H9 (cell line): ENCODE measurements at regions not wholly inside any gene's neighbourhood (a gene's known extent, or its start where the extent isn't known, plus 50 kb on each side); places are given as distances from the start of the nearest gene placed in this dataset.

Experiments used
- DNase-seq: peaks from one replicate; pipeline ENCODE4 v3.0.0-alpha.2; 2017
- H2AFZ ChIP-seq: one replicate; pipeline ENCODE4 v1.6.1; 2013; ENCODE audit warnings: mild to moderate bottlenecking, low read length, control low read depth, moderate library complexity
- H2AK5ac ChIP-seq: 2 replicates; pipeline ENCODE4 v1.6.1; 2013; ENCODE audit warnings: low read length, control low read depth, mixed read lengths; ENCODE audit not compliant: insufficient read length
- H2BK120ac ChIP-seq: one replicate; pipeline ENCODE4 v1.6.1; 2013; ENCODE audit warnings: low read depth, mild to moderate bottlenecking, low read length, control low read depth, inconsistent platforms; ENCODE audit not compliant: poor library complexity, severe bottlenecking
- H2BK12ac ChIP-seq: 2 replicates; pipeline ENCODE4 v1.6.1; 2013; ENCODE audit warnings: low read length, control low read depth, mixed read lengths, low read depth; ENCODE audit not compliant: insufficient read length
- H2BK15ac ChIP-seq: 2 replicates; pipeline ENCODE4 v1.6.1; 2013; ENCODE audit warnings: low read depth, low read length, control low read depth
- H2BK20ac ChIP-seq: one replicate; pipeline ENCODE4 v1.6.1; 2013; ENCODE audit warnings: low read depth, mild to moderate bottlenecking, low read length, control low read depth, inconsistent platforms; ENCODE audit not compliant: poor library complexity, severe bottlenecking
- H2BK5ac ChIP-seq: 2 replicates; pipeline ENCODE4 v1.6.1; 2013; ENCODE audit warnings: low read length, control low read depth, mixed read lengths; ENCODE audit not compliant: insufficient read length
- H3K14ac ChIP-seq: 2 replicates; pipeline ENCODE4 v1.6.1; 2013; ENCODE audit warnings: low read length, control low read depth; ENCODE audit not compliant: insufficient read depth
- H3K18ac ChIP-seq: 2 replicates; pipeline ENCODE4 v1.6.1; 2013; ENCODE audit warnings: low read depth, mild to moderate bottlenecking, mixed read lengths, low read length, control low read depth; ENCODE audit not compliant: insufficient read length
- H3K23ac ChIP-seq: 2 replicates; pipeline ENCODE4 v1.6.1; 2013; ENCODE audit warnings: low read length, control low read depth, mixed read lengths, low read depth; ENCODE audit not compliant: insufficient read length
- H3K23me2 ChIP-seq: 2 replicates; pipeline ENCODE4 v1.6.1; 2013; ENCODE audit warnings: low read depth, mild to moderate bottlenecking, mixed read lengths, low read length, control low read depth; ENCODE audit not compliant: insufficient read length, poor library complexity, severe bottlenecking
- H3K27ac ChIP-seq: 2 replicates; pipeline ENCODE4 v1.5.1; 2013; ENCODE audit warnings: low read length, control low read depth, mixed read lengths, low read depth; ENCODE audit not compliant: insufficient read length
- H3K27me3 ChIP-seq: 2 replicates; pipeline ENCODE4 v1.6.1; 2013; ENCODE audit warnings: low read length, control low read depth, inconsistent platforms; ENCODE audit not compliant: insufficient read depth
- H3K4ac ChIP-seq: 2 replicates; pipeline ENCODE4 v1.6.1; 2013; ENCODE audit warnings: low read depth, mild to moderate bottlenecking, control low read depth, inconsistent platforms, low read length, moderate library complexity
- H3K4me1 ChIP-seq: 2 replicates; pipeline ENCODE4 v1.6.1; 2013; ENCODE audit warnings: low read length, control low read depth, inconsistent platforms; ENCODE audit not compliant: insufficient read depth
- H3K4me2 ChIP-seq: 2 replicates; pipeline ENCODE4 v1.6.1; 2013; ENCODE audit warnings: low read length, control low read depth, mixed read lengths; ENCODE audit not compliant: insufficient read length, insufficient read depth
- H3K56ac ChIP-seq: 2 replicates; pipeline ENCODE4 v1.6.1; 2013; ENCODE audit warnings: low read depth, mild to moderate bottlenecking, mixed read lengths, low read length, control low read depth; ENCODE audit not compliant: insufficient read length
- H3K79me1 ChIP-seq: 2 replicates; pipeline ENCODE4 v1.6.1; 2013; ENCODE audit warnings: low read depth, mild to moderate bottlenecking, moderate library complexity, low read length, control low read depth, inconsistent platforms; ENCODE audit not compliant: insufficient read depth, poor library complexity, severe bottlenecking
- H3K79me2 ChIP-seq: 2 replicates; pipeline ENCODE4 v1.6.1; 2013; ENCODE audit warnings: low read length, control low read depth, inconsistent platforms; ENCODE audit not compliant: insufficient read depth
- H3K9ac ChIP-seq: 2 replicates; pipeline ENCODE4 v1.6.1; 2013; ENCODE audit warnings: low read length, control low read depth, mixed read lengths; ENCODE audit not compliant: insufficient read length; ENCODE audit errors: extremely low read depth
- H3K9me3 ChIP-seq: one replicate; pipeline ENCODE4 v1.6.1; 2013; ENCODE audit warnings: low read depth, low read length, inconsistent platforms; ENCODE audit not compliant: control insufficient read depth
- H3T11ph ChIP-seq: one replicate; pipeline ENCODE4 v1.6.1; 2013; ENCODE audit warnings: mild to moderate bottlenecking, low read length, control low read depth, inconsistent platforms
- H4K20me1 ChIP-seq: one replicate; pipeline ENCODE4 v1.6.1; 2013; ENCODE audit not compliant: control insufficient read depth, insufficient read length, insufficient read depth
- H4K5ac ChIP-seq: 2 replicates; pipeline ENCODE4 v1.6.1; 2013; ENCODE audit warnings: low read depth, mild to moderate bottlenecking, mixed read lengths, low read length, control low read depth; ENCODE audit not compliant: insufficient read length
- H4K8ac ChIP-seq: replicated peaks from 2 replicates; pipeline ENCODE4 v1.6.1; 2013; ENCODE audit warnings: low read length, control low read depth, mixed read lengths, low read depth; ENCODE audit not compliant: insufficient read length
- H4K91ac ChIP-seq: 2 replicates; pipeline ENCODE4 v1.6.1; 2013; ENCODE audit warnings: low read depth, mild to moderate bottlenecking, moderate library complexity, mixed read lengths, low read length, control low read depth; ENCODE audit not compliant: insufficient read length
- H3K27ac Mint-ChIP-seq, 3 experiments: 2 replicates in 2 of 3; 3 replicates in 1 of 3; pipeline ENCODE4 v1.8.0; 2020 to 2021; ENCODE audit warnings: mixed read lengths in 3 of 3, mild to moderate bottlenecking in 1 of 3, moderate library complexity in 1 of 3
- H3K27me3 Mint-ChIP-seq: 2 replicates; pipeline ENCODE4 v1.8.0; 2021; ENCODE audit warnings: low read depth, mild to moderate bottlenecking, moderate library complexity, mixed read lengths
- H3K36me3 Mint-ChIP-seq, 3 experiments: 2 replicates in 2 of 3; 3 replicates in 1 of 3; pipeline ENCODE4 v1.8.0; 2020 to 2021; ENCODE audit warnings: low read depth in 3 of 3, mixed read lengths in 3 of 3; ENCODE audit not compliant: insufficient read depth in 1 of 3
- H3K4me1 Mint-ChIP-seq, 2 experiments: 2 replicates each; pipeline ENCODE4 v1.8.0; 2020; ENCODE audit warnings: mixed read lengths in 2 of 2
- H3K4me3 Mint-ChIP-seq, 2 experiments: 2 replicates in 1 of 2; 3 replicates in 1 of 2; pipeline ENCODE4 v1.8.0; 2020 to 2021; ENCODE audit warnings: mild to moderate bottlenecking in 2 of 2, mixed read lengths in 2 of 2, moderate library complexity in 1 of 2
- H3K9me3 Mint-ChIP-seq, 2 experiments: 2 replicates in 1 of 2; 3 replicates in 1 of 2; pipeline ENCODE4 v1.8.0; 2020; ENCODE audit warnings: mild to moderate bottlenecking in 2 of 2, mixed read lengths in 2 of 2, moderate library complexity in 1 of 2
- WGBS: extraction: QIAGEN DNeasy Blood & Tissue Kit; methylation state at CpG from one replicate; pipeline ENCODE4 v1.1.7; 2013; ENCODE audit warnings: missing lambda C conversion rate, low lambda C conversion rate, mixed read lengths; ENCODE audit not compliant: insufficient read length; ENCODE audit errors: extremely low coverage; 5-methylcytosine and 5-hydroxymethylcytosine counted together
- TF ChIP-seq, protein P1 (sequence below): fragments of 200-600 bp; sonication (generic); conservative IDR thresholded peaks from 3 replicates; pipeline ENCODE4 v1.8.0; 2021; ENCODE audit warnings: antibody characterized with exemption, mild to moderate bottlenecking

DNA sequence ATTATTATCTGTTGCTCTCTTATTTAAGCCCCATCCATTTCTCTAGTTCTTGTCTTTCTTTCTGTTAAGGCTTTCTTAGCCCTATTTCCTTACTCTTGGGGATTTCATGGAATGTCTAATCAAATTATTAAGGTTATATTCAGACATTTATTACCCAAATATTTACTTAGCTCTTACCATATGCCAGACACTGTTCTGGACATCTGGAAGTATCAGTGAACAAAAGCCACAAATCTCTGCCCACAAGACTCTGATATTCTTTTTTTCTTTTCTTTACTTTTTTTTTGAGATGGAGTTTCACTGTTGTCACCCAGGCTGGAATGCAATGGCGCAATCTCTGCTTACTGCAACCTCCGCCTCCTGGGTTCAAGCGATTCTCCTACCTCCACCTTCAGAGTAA is 74.3 kb upstream of the NBL1 start:
- Histone ChIP-seq H2BK20ac (no peak overlapping the region), H4K91ac (no peak overlapping the region), H4K8ac (no peak overlapping the region), H3K79me1 (no peaks in the 10 kb centered on the region), H3K27me3 (no peaks in the 10 kb centered on the region), H2BK120ac (no peak overlapping the region), H3K23me2 (no peaks in the 10 kb centered on the region), H3K27ac (no peak overlapping the region), H3K4ac (no peak overlapping the region), H2BK5ac (no peak overlapping the region), H2AK5ac (no peak overlapping the region), H4K5ac (no peak overlapping the region), H3K4me1 (no peaks in the 10 kb centered on the region), H2BK12ac (no peak overlapping the region), H3K56ac (no peak overlapping the region), H3K79me2 (no peaks in the 10 kb centered on the region), H3K18ac (no peak overlapping the region), H3K14ac (no peak overlapping the region), H3K9ac (no peak overlapping the region), H3T11ph (no peak overlapping the region), H4K20me1 (no peaks in the 10 kb centered on the region), H3K4me2 (no peak overlapping the region), H3K9me3 (no peaks in the 10 kb centered on the region), H3K23ac (no peak overlapping the region), H2BK15ac (no peak overlapping the region), H2AFZ (no peak overlapping the region)
- TF ChIP-seq, protein P1, sequence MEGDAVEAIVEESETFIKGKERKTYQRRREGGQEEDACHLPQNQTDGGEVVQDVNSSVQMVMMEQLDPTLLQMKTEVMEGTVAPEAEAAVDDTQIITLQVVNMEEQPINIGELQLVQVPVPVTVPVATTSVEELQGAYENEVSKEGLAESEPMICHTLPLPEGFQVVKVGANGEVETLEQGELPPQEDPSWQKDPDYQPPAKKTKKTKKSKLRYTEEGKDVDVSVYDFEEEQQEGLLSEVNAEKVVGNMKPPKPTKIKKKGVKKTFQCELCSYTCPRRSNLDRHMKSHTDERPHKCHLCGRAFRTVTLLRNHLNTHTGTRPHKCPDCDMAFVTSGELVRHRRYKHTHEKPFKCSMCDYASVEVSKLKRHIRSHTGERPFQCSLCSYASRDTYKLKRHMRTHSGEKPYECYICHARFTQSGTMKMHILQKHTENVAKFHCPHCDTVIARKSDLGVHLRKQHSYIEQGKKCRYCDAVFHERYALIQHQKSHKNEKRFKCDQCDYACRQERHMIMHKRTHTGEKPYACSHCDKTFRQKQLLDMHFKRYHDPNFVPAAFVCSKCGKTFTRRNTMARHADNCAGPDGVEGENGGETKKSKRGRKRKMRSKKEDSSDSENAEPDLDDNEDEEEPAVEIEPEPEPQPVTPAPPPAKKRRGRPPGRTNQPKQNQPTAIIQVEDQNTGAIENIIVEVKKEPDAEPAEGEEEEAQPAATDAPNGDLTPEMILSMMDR: no peak
- peaks cover 0 to 4% (median 2%) of the 10 kb centered on the region in 3 experiments; a peak in 1 of 7 replicates for H3K36me3 Mint-ChIP-seq
- H3K27ac Mint-ChIP-seq: no peak overlapping the region
- no peak overlapping the region for H3K4me3 Mint-ChIP-seq
- H3K4me1 Mint-ChIP-seq: no peaks in the 10 kb centered on the region
- no CpG with 5 or more reads among the region's 3 CpGs for WGBS
- H3K9me3 Mint-ChIP-seq: peaks cover 2 to 17% of the 10 kb centered on the region in 2 experiments; a peak in 4 of 5 replicates
- no peak for DNase-seq
- H3K27me3 Mint-ChIP-seq: peaks cover 14% of the 10 kb centered on the region; the same call in 1 of the 2 replicates
